Fibroblast of mammary gland (primary cell): ENCODE measurements at regions not wholly inside any gene's neighbourhood (a gene's known extent, or its start where the extent isn't known, plus 50 kb on each side); places are given as distances from the start of the nearest gene placed in this dataset.

Source experiments
- DNase-seq: peaks from one replicate; pipeline ENCODE4 v3.0.0-alpha.2; 2010; ENCODE audit warnings: low read depth
- H3K4me3 ChIP-seq: 2 replicates; pipeline ENCODE4 v1.5.1; 2011; ENCODE audit warnings: low read depth, mild to moderate bottlenecking, low read length, moderate library complexity; ENCODE audit not compliant: control insufficient read depth
- CTCF ChIP-seq: conservative IDR thresholded peaks from 2 replicates; pipeline ENCODE4 v1.5.1; 2011; ENCODE audit warnings: low read depth, low read length, inconsistent platforms; ENCODE audit not compliant: control insufficient read depth, insufficient read depth

- peak; percentile 23 for DNase-seq
- no peak overlapping the region for H3K4me3 ChIP-seq
- TF ChIP-seq CTCF, result no peak
Measured at GRCh38 chr1:81654147-81654546, 146.6 kb upstream of the ADGRL2 start.

GRCh38 chr1:81650776-81651175 lies 150.0 kb upstream of the ADGRL2 start:
- no peak for TF ChIP-seq CTCF
- no peak overlapping the region for H3K4me3 ChIP-seq
- DNase-seq, result no peak

- no peak for TF ChIP-seq CTCF
- H3K4me3 ChIP-seq, result no peak overlapping the region
- DNase-seq, result no peak
Measured at GRCh38 chr1:81635816-81636215, 164.9 kb upstream of the ADGRL2 start.

GRCh38 chr1:81634294-81634693 lies 166.4 kb upstream of the ADGRL2 start:
- no peak for DNase-seq
- no peak overlapping the region for H3K4me3 ChIP-seq
- no peak for TF ChIP-seq CTCF

GRCh38 chr1:81619156-81619555 lies 181.6 kb upstream of the ADGRL2 start:
- DNase-seq, result no peak
- H3K4me3 ChIP-seq, result no peak overlapping the region
- no peak for TF ChIP-seq CTCF

- DNase-seq, result no peak
- TF ChIP-seq CTCF, result no peak
- no peak overlapping the region for H3K4me3 ChIP-seq
Measured at GRCh38 chr1:81618376-81618775, 182.4 kb upstream of the ADGRL2 start.

GRCh38 chr1:81617308-81617967 lies 183.3 kb upstream of the ADGRL2 start:
- peak; percentile 75 for DNase-seq
- peak; percentile 39 for TF ChIP-seq CTCF

More at GRCh38 chr1:81617308-81617967, 183.3 kb upstream of the ADGRL2 start:
- peak overlapping the region; percentile 23 for H3K4me3 ChIP-seq
